Panc1 (cell line): ENCODE measurements at regions not wholly inside any gene's neighbourhood (a gene's known extent, or its start where the extent isn't known, plus 50 kb on each side); places are given as distances from the start of the nearest gene placed in this dataset.

Experiments
- ATAC-seq: fragments of 200-7000 bp; cut with Tn5 transposase; 2 replicates; pipeline ENCODE4 v1.9.1; 2020; ENCODE audit warnings: mild to moderate bottlenecking, moderate library complexity
- BruUV-seq: library from RNA; stranded (reverse); fragments of 400-500 nt; replicated peaks from 2 replicates; lab custom pipeline; 2021; lab: Mats Ljungman, UMichigan
- CTCF ChIA-PET: fragments of 300-600 bp; sonication (Branson Sonifier 250); formaldehyde crosslinking; loops from one replicate; lab custom pipeline; 2022; ENCODE audit warnings: antibody characterized with exemption; lab: Charles Lee
- POLR2A ChIA-PET: fragments of 300-600 bp; sonication (Branson Sonifier 250); formaldehyde crosslinking; loops from one replicate; lab custom pipeline; 2022; ENCODE audit warnings: antibody characterized with exemption; lab: Charles Lee
- DNase-seq: peaks from one replicate; pipeline ENCODE4 v3.0.0-alpha.2; 2010; ENCODE audit warnings: low read depth, low spot score
- H3K27ac ChIP-seq: 2 replicates; pipeline ENCODE4 v1.5.1; 2011; ENCODE audit warnings: mild to moderate bottlenecking, low read length, inconsistent platforms
- H3K27me3 ChIP-seq: fragments of 200-500 bp; sonication (Bioruptor generic); 2 replicates; pipeline ENCODE4 v1.6.0; 2014; ENCODE audit warnings: low read length, inconsistent platforms; ENCODE audit not compliant: control insufficient read depth, insufficient read depth
- H3K36me3 ChIP-seq: fragments of 200-500 bp; sonication (Bioruptor generic); 2 replicates; pipeline ENCODE4 v1.5.1; 2014; ENCODE audit warnings: inconsistent platforms, mild to moderate bottlenecking, low read length, moderate library complexity; ENCODE audit not compliant: control insufficient read depth, insufficient read depth
- H3K4me1 ChIP-seq: 2 replicates; pipeline ENCODE4 v1.5.1; 2011; ENCODE audit warnings: inconsistent platforms, mild to moderate bottlenecking, low read length, moderate library complexity; ENCODE audit not compliant: control insufficient read depth, insufficient read depth
- H3K4me3 ChIP-seq, 2 experiments: 2 replicates each; pipeline ENCODE4 v1.5.1; 2011 to 2012; ENCODE audit warnings: low read depth in 2 of 2, low read length in 2 of 2, mild to moderate bottlenecking in 2 of 2, inconsistent platforms in 1 of 2, moderate library complexity in 1 of 2
- H3K9me3 ChIP-seq: fragments of 200-500 bp; sonication (Bioruptor generic); 2 replicates; pipeline ENCODE4 v1.5.1; 2014; ENCODE audit warnings: low read depth, mild to moderate bottlenecking, inconsistent platforms, low read length, moderate library complexity; ENCODE audit not compliant: control insufficient read depth, insufficient read depth
- CTCF ChIP-seq: fragments of 450-650 bp; IDR thresholded peaks from 2 replicates; pipeline ENCODE4 v1.5.1; 2017; ENCODE audit warnings: mild to moderate bottlenecking
- POLR2AphosphoS5 ChIP-seq: IDR thresholded peaks from 2 replicates; pipeline ENCODE4 v1.6.1; 2012; ENCODE audit warnings: mild to moderate bottlenecking, low read depth, low read length, moderate library complexity
- SIN3A ChIP-seq: IDR thresholded peaks from 2 replicates; pipeline ENCODE4 v1.6.1; 2012; ENCODE audit warnings: low read depth, mild to moderate bottlenecking, low read length, moderate library complexity, borderline replicate concordance; ENCODE audit not compliant: insufficient read depth
- TCF7L2 ChIP-seq: IDR thresholded peaks from 2 replicates; pipeline ENCODE4 v1.6.1; 2011; ENCODE audit warnings: mild to moderate bottlenecking, low read depth, low read length, inconsistent platforms
- in situ Hi-C: cut with HindIII; loops from 2 replicates; pipeline ENCODE4 v1.10.0; 2016; ENCODE audit warnings: low sequenced_read_pairs, low pct_unique_long_range_greater_than_20kb
- intact Hi-C: fragments of 100-400 bp; cut with micrococcal nuclease; formaldehyde crosslinking; loops from one replicate; pipeline ENCODE4 v1.10.0; 2022; ENCODE audit not compliant: unreplicated experiment
- TF ChIP-seq, protein P1 (sequence below), 2 experiments: IDR thresholded peaks; 2 replicates each; pipeline ENCODE4 v1.6.1; 2011 to 2012; ENCODE audit warnings: low read depth in 2 of 2, control low read depth in 1 of 2, low read length in 1 of 2, mild to moderate bottlenecking in 1 of 2, moderate library complexity in 1 of 2; ENCODE audit not compliant: insufficient read depth in 1 of 2

DNA sequence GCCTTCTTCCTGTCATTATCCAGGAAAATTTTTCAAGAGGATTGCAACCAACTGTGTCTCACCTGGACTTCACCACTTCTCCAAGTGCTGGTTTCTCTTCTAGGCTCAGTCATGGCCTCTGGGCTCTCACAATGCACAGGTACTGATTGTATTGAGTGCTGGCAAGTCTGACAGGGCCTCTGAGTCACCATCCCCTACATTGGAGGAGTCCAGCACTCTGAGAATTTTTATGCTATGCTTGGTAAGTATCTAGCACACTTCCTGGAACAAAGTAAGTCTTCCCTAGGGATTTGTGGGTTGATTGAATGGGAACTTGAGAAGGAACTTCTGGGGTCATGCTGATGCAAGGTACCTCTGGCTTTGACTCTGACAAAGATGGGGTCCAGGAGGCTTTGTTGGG is 147.2 kb upstream of the CELF4 start:
- TF ChIP-seq TCF7L2 (no peak), CTCF (no peak), POLR2AphosphoS5 (no peak), SIN3A (no peak)
- TF ChIP-seq, protein P1, sequence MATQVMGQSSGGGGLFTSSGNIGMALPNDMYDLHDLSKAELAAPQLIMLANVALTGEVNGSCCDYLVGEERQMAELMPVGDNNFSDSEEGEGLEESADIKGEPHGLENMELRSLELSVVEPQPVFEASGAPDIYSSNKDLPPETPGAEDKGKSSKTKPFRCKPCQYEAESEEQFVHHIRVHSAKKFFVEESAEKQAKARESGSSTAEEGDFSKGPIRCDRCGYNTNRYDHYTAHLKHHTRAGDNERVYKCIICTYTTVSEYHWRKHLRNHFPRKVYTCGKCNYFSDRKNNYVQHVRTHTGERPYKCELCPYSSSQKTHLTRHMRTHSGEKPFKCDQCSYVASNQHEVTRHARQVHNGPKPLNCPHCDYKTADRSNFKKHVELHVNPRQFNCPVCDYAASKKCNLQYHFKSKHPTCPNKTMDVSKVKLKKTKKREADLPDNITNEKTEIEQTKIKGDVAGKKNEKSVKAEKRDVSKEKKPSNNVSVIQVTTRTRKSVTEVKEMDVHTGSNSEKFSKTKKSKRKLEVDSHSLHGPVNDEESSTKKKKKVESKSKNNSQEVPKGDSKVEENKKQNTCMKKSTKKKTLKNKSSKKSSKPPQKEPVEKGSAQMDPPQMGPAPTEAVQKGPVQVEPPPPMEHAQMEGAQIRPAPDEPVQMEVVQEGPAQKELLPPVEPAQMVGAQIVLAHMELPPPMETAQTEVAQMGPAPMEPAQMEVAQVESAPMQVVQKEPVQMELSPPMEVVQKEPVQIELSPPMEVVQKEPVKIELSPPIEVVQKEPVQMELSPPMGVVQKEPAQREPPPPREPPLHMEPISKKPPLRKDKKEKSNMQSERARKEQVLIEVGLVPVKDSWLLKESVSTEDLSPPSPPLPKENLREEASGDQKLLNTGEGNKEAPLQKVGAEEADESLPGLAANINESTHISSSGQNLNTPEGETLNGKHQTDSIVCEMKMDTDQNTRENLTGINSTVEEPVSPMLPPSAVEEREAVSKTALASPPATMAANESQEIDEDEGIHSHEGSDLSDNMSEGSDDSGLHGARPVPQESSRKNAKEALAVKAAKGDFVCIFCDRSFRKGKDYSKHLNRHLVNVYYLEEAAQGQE (IDR thresholded peaks at IDR 0.05; ENCODE audit: insufficient read depth in 1 of 2, low read depth in 2 of 2, low read length in 1 of 2): no peak
- H3K27me3 ChIP-seq: no peaks in the 10 kb centered on the region
- no peak overlapping the region for H3K27ac ChIP-seq
- intact Hi-C loops: no loop called here
- H3K9me3 ChIP-seq: no peaks in the 10 kb centered on the region
- H3K36me3 ChIP-seq: no peaks in the 10 kb centered on the region
- in situ Hi-C loops: no loop called here
- no peak overlapping the region for H3K4me3 ChIP-seq
- ATAC-seq: no peak
- POLR2A ChIA-PET: no interaction called here
- no peak for DNase-seq
- no peaks in the 10 kb centered on the region for H3K4me1 ChIP-seq
- BruUV-seq: no TSS peak
- CTCF ChIA-PET: no interaction called here

GRCh38 chr18:37711766-37712505 is 146.3 kb upstream of the CELF4 start:
- H3K27me3 ChIP-seq: no peaks in the 10 kb centered on the region
- intact Hi-C loops (no loop called here), in situ Hi-C loops (no loop called here)
- ChIA-PET CTCF (no interaction called here), POLR2A (no interaction called here)
- H3K9me3 ChIP-seq: no peaks in the 10 kb centered on the region
- no peaks in the 10 kb centered on the region for H3K4me1 ChIP-seq
- ATAC-seq (no peak), DNase-seq (no peak)
- H3K27ac ChIP-seq: no peak overlapping the region
- H3K4me3 ChIP-seq: no peak overlapping the region
- no peaks in the 10 kb centered on the region for H3K36me3 ChIP-seq
- no TSS peak for BruUV-seq
- TF ChIP-seq SIN3A: no peak
- no peak for TF ChIP-seq CTCF
- no peak for TF ChIP-seq TCF7L2
- no peak for TF ChIP-seq POLR2AphosphoS5
- TF ChIP-seq, protein P1 (IDR thresholded peaks at IDR 0.05; ENCODE audit: insufficient read depth in 1 of 2, low read depth in 2 of 2, low read length in 1 of 2): no peak
